OCI-LY3 (cell line): ENCODE measurements at regions not wholly inside any gene's neighbourhood (a gene's known extent, or its start where the extent isn't known, plus 50 kb on each side); places are given as distances from the start of the nearest gene placed in this dataset.

Experiments
- EZH2phosphoT487 ChIP-seq: fragments of 200-600 bp; shearing (Covaris generic); IDR thresholded peaks from 2 replicates; pipeline ENCODE4 v1.6.1; 2018; ENCODE audit warnings: antibody characterized with exemption, mixed run types, low read depth
- TF ChIP-seq, protein P1 (sequence below): fragments of 200-600, 300-600 bp; sonication (generic); IDR thresholded peaks from 2 replicates; pipeline ENCODE4 v1.5.1; 2014; ENCODE audit warnings: antibody characterized with exemption, low read length, low read depth

GRCh38 chr1:29581256-29581655 is 344.9 kb downstream of the PTPRU start:
- TF ChIP-seq, protein P1, sequence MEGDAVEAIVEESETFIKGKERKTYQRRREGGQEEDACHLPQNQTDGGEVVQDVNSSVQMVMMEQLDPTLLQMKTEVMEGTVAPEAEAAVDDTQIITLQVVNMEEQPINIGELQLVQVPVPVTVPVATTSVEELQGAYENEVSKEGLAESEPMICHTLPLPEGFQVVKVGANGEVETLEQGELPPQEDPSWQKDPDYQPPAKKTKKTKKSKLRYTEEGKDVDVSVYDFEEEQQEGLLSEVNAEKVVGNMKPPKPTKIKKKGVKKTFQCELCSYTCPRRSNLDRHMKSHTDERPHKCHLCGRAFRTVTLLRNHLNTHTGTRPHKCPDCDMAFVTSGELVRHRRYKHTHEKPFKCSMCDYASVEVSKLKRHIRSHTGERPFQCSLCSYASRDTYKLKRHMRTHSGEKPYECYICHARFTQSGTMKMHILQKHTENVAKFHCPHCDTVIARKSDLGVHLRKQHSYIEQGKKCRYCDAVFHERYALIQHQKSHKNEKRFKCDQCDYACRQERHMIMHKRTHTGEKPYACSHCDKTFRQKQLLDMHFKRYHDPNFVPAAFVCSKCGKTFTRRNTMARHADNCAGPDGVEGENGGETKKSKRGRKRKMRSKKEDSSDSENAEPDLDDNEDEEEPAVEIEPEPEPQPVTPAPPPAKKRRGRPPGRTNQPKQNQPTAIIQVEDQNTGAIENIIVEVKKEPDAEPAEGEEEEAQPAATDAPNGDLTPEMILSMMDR, result no peak
- no peak for TF ChIP-seq EZH2phosphoT487
